Esophagus muscularis mucosa (tissue), 4 donors: ENCODE measurements at regions not wholly inside any gene's neighbourhood (a gene's known extent, or its start where the extent isn't known, plus 50 kb on each side); places are given as distances from the start of the nearest gene placed in this dataset.

ENCODE experiments used
- DNase-seq: peaks from one replicate; pipeline ENCODE4 v3.0.0-alpha.2; 2017; ENCODE audit errors: extremely low spot score
- H3K27ac ChIP-seq, 4 donors: fragments of 200-600 bp; sonication (generic); replicated peaks in 1 of 4; 1 replicate in 3 of 4; 2 replicates in 1 of 4; pipeline ENCODE4 v1.5.1; 2016 to 2019; ENCODE audit warnings: mild to moderate bottlenecking in 1 of 4
- H3K27me3 ChIP-seq, 4 donors: fragments of 200-600 bp; sonication (generic); one replicate each; pipeline versions ENCODE4 v1.5.1 to v1.6.0; 2016 to 2019
- H3K36me3 ChIP-seq, 4 donors: fragments of 200-600 bp; sonication (generic); one replicate each; pipeline ENCODE4 v1.5.1; 2016 to 2019
- H3K4me1 ChIP-seq, 4 donors: fragments of 200-600 bp; sonication (generic); one replicate each; pipeline ENCODE4 v1.5.1; 2016 to 2019
- H3K4me3 ChIP-seq, 4 donors: fragments of 200-600 bp; sonication (generic); 1 replicate in 2 of 4; 2 replicates in 2 of 4; pipeline ENCODE4 v1.5.1; 2016 to 2019; ENCODE audit warnings: mild to moderate bottlenecking in 4 of 4, moderate library complexity in 1 of 4
- H3K9me3 ChIP-seq, 4 donors: fragments of 200-600 bp; sonication (generic); 1 replicate in 3 of 4; 2 replicates in 1 of 4; pipeline ENCODE4 v1.5.1; 2016 to 2019
- CTCF ChIP-seq, 3 experiments: fragments of 200-600 bp in 2 of 3; fragments of 450-650 bp in 1 of 3; sonication (generic) in 2 of 3; IDR thresholded peaks; one replicate each; pipeline ENCODE4 v1.5.1; 2017 to 2019; ENCODE audit warnings: antibody characterized with exemption in 3 of 3, mild to moderate bottlenecking in 2 of 3, moderate library complexity in 1 of 3
- EP300 ChIP-seq: sonication (generic); formaldehyde crosslinking; IDR thresholded peaks from one replicate; pipeline ENCODE4 v1.6.1; 2017; ENCODE audit warnings: antibody characterized with exemption
- POLR2A ChIP-seq: fragments of 450-650 bp; IDR thresholded peaks from one replicate; pipeline ENCODE4 v1.6.1; 2017; ENCODE audit warnings: antibody characterized with exemption, moderate library complexity, mild to moderate bottlenecking, low read depth
- POLR2AphosphoS5 ChIP-seq, 2 donors: sonication (generic); formaldehyde crosslinking; IDR thresholded peaks; one replicate each; pipeline ENCODE4 v1.6.1; 2017; ENCODE audit warnings: antibody characterized with exemption in 2 of 2
- WGBS: methylation state at CpG from one replicate; pipeline ENCODE4 v1.1.5; 2018; 5-methylcytosine and 5-hydroxymethylcytosine counted together
- intact Hi-C: fragments of 100-400 bp; cut with DNase I; formaldehyde crosslinking; loops from one replicate; pipeline ENCODE4 v1.15.1; 2023

GRCh38 chr10:3723766-3724165, 61.2 kb downstream of the KLF6 start:
- no peak overlapping the region for H3K4me3 ChIP-seq
- H3K27me3 ChIP-seq: no peaks in the 10 kb centered on the region
- H3K9me3 ChIP-seq: no peaks in the 10 kb centered on the region
- DNase-seq: no peak
- intact Hi-C loops: no loop called here
- no peaks in the 10 kb centered on the region for H3K4me1 ChIP-seq
- 85% methylated on average over 5 of the region's 5 CpGs for WGBS
- H3K36me3 ChIP-seq: no peaks in the 10 kb centered on the region
- no peak for TF ChIP-seq POLR2A
- TF ChIP-seq CTCF (IDR thresholded peaks at IDR 0.05): no peak
- no peak for TF ChIP-seq EP300
- no peak overlapping the region for H3K27ac ChIP-seq

GRCh38 chr10:3720228-3721019, 64.6 kb downstream of the KLF6 start:
- 90% methylated on average over 8 of the region's 8 CpGs for WGBS
- no peak for TF ChIP-seq POLR2A
- TF ChIP-seq POLR2AphosphoS5 (IDR thresholded peaks at IDR 0.05): peak in 1 of 2 donors; percentile 30
- intact Hi-C loops: no loop called here
- H3K27ac ChIP-seq: no peak overlapping the region
- DNase-seq: peak; percentile 86
- H3K9me3 ChIP-seq: no peaks in the 10 kb centered on the region
- no peaks in the 10 kb centered on the region for H3K27me3 ChIP-seq
- H3K4me3 ChIP-seq: no peak overlapping the region
- H3K36me3 ChIP-seq: no peaks in the 10 kb centered on the region
- H3K4me1 ChIP-seq: peaks cover 0 to 14% (median 0%) of the 10 kb centered on the region in 4 donors

GRCh38 chr10:3719024-3719843, 65.8 kb downstream of the KLF6 start:
- WGBS: 90% methylated on average over 17 of the region's 17 CpGs
- H3K27me3 ChIP-seq: no peaks in the 10 kb centered on the region
- no peaks in the 10 kb centered on the region for H3K9me3 ChIP-seq
- peak; percentile 68 for DNase-seq
- no peak overlapping the region for H3K4me3 ChIP-seq
- H3K36me3 ChIP-seq: no peaks in the 10 kb centered on the region
- H3K4me1 ChIP-seq: peaks cover 0 to 14% (median 10%) of the 10 kb centered on the region in 4 donors
- TF ChIP-seq EP300 (no peak), POLR2AphosphoS5 (IDR thresholded peaks at IDR 0.05) (no peak), POLR2A (no peak), CTCF (IDR thresholded peaks at IDR 0.05) (no peak)
- intact Hi-C loops: no loop called here
- H3K27ac ChIP-seq: no peak overlapping the region

- 74% methylated on average over 9 of the region's 9 CpGs for WGBS
- H3K4me1 ChIP-seq: peaks cover 0 to 14% (median 11%) of the 10 kb centered on the region in 4 donors
- intact Hi-C loops: no loop called here
Observed at GRCh38 chr10:3716093-3716492, 68.9 kb downstream of the KLF6 start.

More at GRCh38 chr10:3716093-3716492, 68.9 kb downstream of the KLF6 start:
- Histone ChIP-seq H3K9me3 (peaks cover 0 to 11% (median 2%) of the 10 kb centered on the region in 4 donors), H3K36me3 (no peaks in the 10 kb centered on the region), H3K4me3 (no peak overlapping the region), H3K27me3 (no peaks in the 10 kb centered on the region), H3K27ac (no peak overlapping the region)
- TF ChIP-seq EP300 (no peak), POLR2A (no peak), POLR2AphosphoS5 (IDR thresholded peaks at IDR 0.05) (no peak), CTCF (IDR thresholded peaks at IDR 0.05) (no peak)
- peak; percentile 70 for DNase-seq
